Vagina (tissue), 2 donors: ENCODE measurements at regions not wholly inside any gene's neighbourhood (a gene's known extent, or its start where the extent isn't known, plus 50 kb on each side); places are given as distances from the start of the nearest gene placed in this dataset.

ENCODE experiments used
- DNase-seq, 2 donors: peaks; one replicate each; pipeline ENCODE4 v3.0.0-alpha.2; 2017; ENCODE audit errors: extremely low spot score in 2 of 2
- H3K27ac ChIP-seq: fragments of 200-600 bp; sonication (generic); one replicate; pipeline ENCODE4 v1.5.1; 2019
- H3K27me3 ChIP-seq: fragments of 200-600 bp; sonication (generic); one replicate; pipeline ENCODE4 v1.5.1; 2019
- H3K36me3 ChIP-seq, 2 donors: fragments of 200-600 bp; sonication (generic); one replicate each; pipeline ENCODE4 v1.5.1; 2017 to 2019
- H3K4me1 ChIP-seq: fragments of 200-600 bp; sonication (generic); one replicate; pipeline ENCODE4 v1.5.1; 2019
- H3K4me3 ChIP-seq, 2 donors: fragments of 200-600 bp; sonication (generic); 1 replicate in 1 of 2; 2 replicates in 1 of 2; pipeline ENCODE4 v1.5.1; 2016 to 2019
- H3K9me3 ChIP-seq: fragments of 200-600 bp; sonication (generic); one replicate; pipeline ENCODE4 v1.5.1; 2019
- POLR2A ChIP-seq, 2 donors: fragments of 450-650 bp; IDR thresholded peaks; one replicate each; pipeline ENCODE4 v1.6.1; 2017; ENCODE audit warnings: antibody characterized with exemption in 2 of 2, mild to moderate bottlenecking in 2 of 2, moderate library complexity in 2 of 2
- POLR2AphosphoS5 ChIP-seq, 2 donors: sonication (generic); formaldehyde crosslinking; IDR thresholded peaks; one replicate each; pipeline ENCODE4 v1.9.0; 2017; ENCODE audit warnings: antibody characterized with exemption in 2 of 2, mild to moderate bottlenecking in 2 of 2, low read depth in 1 of 2; ENCODE audit not compliant: insufficient read depth in 1 of 2
- intact Hi-C: fragments of 100-400 bp; cut with DNase I; formaldehyde crosslinking; loops from one replicate; pipeline ENCODE4 v1.15.1; 2023
- TF ChIP-seq, protein P1 (sequence below), 3 experiments: fragments of 450-650 bp in 2 of 3; fragments of 200-600 bp in 1 of 3; sonication (generic) in 1 of 3; IDR thresholded peaks; one replicate each; pipeline ENCODE4 v1.5.1; 2017 to 2019; ENCODE audit warnings: antibody characterized with exemption in 3 of 3, mild to moderate bottlenecking in 2 of 3, moderate library complexity in 2 of 3

DNA sequence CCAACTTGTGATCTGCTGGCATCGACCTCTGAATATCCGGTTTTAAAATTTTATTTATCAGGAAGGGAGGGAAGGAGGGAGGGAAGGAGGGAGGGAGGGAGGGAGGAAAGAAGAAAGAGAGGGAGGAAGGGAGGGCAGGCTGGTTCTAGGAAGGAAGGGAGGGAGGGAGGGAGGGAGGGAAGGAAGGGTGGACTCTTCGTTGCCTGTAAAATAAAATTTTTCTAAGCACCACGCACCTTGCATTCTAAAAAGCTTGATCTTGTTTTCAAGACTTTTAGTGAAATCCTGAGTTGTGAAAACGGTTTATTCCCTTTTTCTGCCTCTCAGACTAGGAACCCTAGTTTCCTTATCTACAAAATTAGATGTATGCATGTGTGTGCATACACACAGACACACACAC is 101.7 kb upstream of the RAP2B start:
- intact Hi-C loops: no loop called here
- no peak for DNase-seq
- Histone ChIP-seq H3K9me3 (no peaks in the 10 kb centered on the region), H3K36me3 (no peaks in the 10 kb centered on the region), H3K4me3 (no peak overlapping the region), H3K27ac (no peak overlapping the region), H3K4me1 (no peaks in the 10 kb centered on the region), H3K27me3 (no peaks in the 10 kb centered on the region)
- TF ChIP-seq, protein P1, sequence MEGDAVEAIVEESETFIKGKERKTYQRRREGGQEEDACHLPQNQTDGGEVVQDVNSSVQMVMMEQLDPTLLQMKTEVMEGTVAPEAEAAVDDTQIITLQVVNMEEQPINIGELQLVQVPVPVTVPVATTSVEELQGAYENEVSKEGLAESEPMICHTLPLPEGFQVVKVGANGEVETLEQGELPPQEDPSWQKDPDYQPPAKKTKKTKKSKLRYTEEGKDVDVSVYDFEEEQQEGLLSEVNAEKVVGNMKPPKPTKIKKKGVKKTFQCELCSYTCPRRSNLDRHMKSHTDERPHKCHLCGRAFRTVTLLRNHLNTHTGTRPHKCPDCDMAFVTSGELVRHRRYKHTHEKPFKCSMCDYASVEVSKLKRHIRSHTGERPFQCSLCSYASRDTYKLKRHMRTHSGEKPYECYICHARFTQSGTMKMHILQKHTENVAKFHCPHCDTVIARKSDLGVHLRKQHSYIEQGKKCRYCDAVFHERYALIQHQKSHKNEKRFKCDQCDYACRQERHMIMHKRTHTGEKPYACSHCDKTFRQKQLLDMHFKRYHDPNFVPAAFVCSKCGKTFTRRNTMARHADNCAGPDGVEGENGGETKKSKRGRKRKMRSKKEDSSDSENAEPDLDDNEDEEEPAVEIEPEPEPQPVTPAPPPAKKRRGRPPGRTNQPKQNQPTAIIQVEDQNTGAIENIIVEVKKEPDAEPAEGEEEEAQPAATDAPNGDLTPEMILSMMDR (IDR thresholded peaks at IDR 0.05): no peak
- TF ChIP-seq POLR2A (IDR thresholded peaks at IDR 0.05) (no peak), POLR2AphosphoS5 (IDR thresholded peaks at IDR 0.05; ENCODE audit: insufficient read depth in 1 of 2, low read depth in 1 of 2) (no peak)

DNA sequence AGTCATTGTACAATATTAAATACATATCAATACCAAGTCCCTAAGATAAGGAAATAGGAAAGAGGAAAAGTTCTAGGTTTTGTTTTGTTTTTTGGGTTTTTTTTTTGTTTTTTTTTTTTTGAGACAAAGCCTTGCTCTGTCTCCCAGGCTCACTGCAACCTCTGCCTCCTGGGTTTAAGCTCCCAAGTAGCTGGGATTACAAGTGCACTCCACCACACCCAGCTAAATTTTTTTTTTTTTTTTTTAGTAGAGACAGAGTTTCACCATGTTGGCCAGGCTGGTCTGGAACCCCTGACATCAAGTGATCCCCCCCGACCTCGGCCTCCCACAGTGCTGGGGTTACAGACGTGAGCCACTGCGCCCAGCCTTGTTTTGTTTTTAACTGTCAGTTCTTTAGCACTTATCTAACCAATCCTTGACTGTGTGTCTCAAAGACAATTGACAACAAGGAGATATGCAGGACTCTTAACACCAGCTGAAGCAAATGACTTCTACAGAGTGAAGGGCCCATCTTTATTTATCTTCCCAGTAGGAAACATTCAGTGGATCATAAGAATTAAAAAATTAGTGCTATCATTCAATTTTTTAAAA is 100.0 kb upstream of the RAP2B start:
- no peak for DNase-seq
- Histone ChIP-seq H3K4me3 (no peak overlapping the region), H3K9me3 (no peaks in the 10 kb centered on the region), H3K27me3 (no peaks in the 10 kb centered on the region), H3K36me3 (no peaks in the 10 kb centered on the region), H3K4me1 (no peaks in the 10 kb centered on the region), H3K27ac (no peak overlapping the region)
- TF ChIP-seq, protein P1 (IDR thresholded peaks at IDR 0.05): no peak
- TF ChIP-seq POLR2A (IDR thresholded peaks at IDR 0.05): no peak
- TF ChIP-seq POLR2AphosphoS5 (IDR thresholded peaks at IDR 0.05; ENCODE audit: insufficient read depth in 1 of 2, low read depth in 1 of 2): no peak
- intact Hi-C loops: no loop called here

DNA sequence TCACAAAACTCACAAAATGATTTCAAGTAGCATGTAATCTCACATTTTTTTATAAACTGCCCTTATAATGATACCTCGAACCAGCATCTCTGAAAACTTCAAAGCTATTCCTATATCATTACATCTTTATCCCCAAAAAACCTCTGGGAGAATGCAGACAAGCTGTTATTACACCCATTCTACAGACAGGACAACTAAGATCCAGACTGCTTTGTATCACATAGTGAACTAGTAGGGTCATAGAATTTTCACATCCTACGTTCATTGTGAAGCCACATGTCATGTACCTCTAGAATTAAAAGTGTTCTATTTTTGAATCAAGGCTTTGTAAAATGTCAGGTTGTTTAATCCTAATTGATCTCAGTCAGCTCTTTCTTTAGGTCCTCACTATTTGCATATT is 98.7 kb upstream of the RAP2B start:
- no peaks in the 10 kb centered on the region for H3K4me1 ChIP-seq
- TF ChIP-seq, protein P1 (IDR thresholded peaks at IDR 0.05): no peak
- no peak for TF ChIP-seq POLR2AphosphoS5 (IDR thresholded peaks at IDR 0.05; ENCODE audit: insufficient read depth in 1 of 2, low read depth in 1 of 2)
- TF ChIP-seq POLR2A (IDR thresholded peaks at IDR 0.05): no peak

DNA sequence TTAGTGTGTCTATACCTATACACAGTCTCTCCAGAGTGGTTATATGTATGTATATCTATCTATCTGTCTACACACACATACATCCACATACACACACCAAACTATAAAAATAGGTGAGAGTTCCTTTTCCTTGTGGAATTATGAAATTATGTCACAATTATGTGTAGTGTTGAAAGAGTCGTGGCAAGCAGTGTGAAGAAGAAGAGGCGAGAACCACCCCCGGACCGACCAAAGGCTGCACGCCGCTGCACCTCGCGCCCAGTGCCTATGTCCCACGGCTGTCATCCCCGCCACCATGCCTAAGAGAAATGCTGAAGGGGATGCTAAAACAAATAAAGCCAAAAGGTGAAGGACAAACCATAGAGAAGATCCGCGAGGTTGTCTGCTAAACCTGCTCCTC is 95.0 kb upstream of the RAP2B start:
- H3K27me3 ChIP-seq: no peaks in the 10 kb centered on the region
- H3K9me3 ChIP-seq: no peaks in the 10 kb centered on the region
- no peak for TF ChIP-seq POLR2AphosphoS5 (IDR thresholded peaks at IDR 0.05; ENCODE audit: insufficient read depth in 1 of 2, low read depth in 1 of 2)
- TF ChIP-seq, protein P1 (IDR thresholded peaks at IDR 0.05): no peak
- TF ChIP-seq POLR2A (IDR thresholded peaks at IDR 0.05): no peak
- no peak overlapping the region for H3K4me3 ChIP-seq
- intact Hi-C loops: no loop called here
- H3K4me1 ChIP-seq: no peaks in the 10 kb centered on the region
- DNase-seq: no peak
- H3K27ac ChIP-seq: no peak overlapping the region
- H3K36me3 ChIP-seq: no peaks in the 10 kb centered on the region

More for the DNA sequence above, 98.7 kb upstream of the RAP2B start:
- Histone ChIP-seq H3K4me3 (no peak overlapping the region), H3K36me3 (no peaks in the 10 kb centered on the region), H3K27ac (no peak overlapping the region), H3K9me3 (no peaks in the 10 kb centered on the region), H3K27me3 (no peaks in the 10 kb centered on the region)
- no peak for DNase-seq
- intact Hi-C loops: no loop called here

DNA sequence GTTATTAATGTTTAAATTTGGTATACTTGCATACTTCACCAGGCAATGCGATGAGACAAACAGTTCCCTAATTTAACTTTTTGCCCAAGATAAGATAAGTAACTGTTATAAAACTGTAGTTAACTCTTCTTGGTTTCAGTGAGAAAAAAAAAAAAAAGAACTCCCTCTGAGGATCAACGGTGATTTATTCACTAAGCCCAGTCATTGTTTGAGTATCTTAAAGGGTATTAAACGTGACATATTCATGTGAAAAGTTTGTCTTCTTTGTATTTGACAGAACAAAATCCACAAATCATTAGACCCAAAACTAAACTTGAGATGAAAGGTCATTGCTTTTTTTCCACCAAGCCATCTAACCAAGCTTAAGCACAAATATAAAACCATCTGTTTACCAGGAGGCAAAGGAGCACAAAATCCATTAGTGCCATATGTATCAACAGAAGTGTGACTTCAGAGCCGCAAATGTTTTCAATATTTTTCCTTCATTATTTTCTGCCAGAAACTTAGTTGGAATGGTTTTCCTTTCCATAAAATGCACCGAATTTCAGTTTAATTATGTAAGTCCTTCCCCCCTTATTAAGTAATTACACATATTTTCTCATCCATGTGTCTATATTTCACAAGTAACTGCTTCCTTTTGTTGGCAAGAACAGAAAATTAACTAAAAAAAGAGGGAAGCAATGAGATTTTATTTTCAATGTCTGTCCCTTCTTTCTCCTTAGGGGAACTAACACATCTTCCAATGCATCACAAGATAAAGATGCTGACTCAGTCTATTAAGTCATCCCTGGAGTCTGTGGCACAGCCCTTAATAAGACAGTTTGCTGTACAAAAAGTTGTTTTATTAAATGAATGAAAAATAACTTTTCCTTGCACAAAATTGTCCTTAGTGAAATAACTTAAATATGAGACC is 92.2 kb upstream of the RAP2B start:
- H3K27ac ChIP-seq: no peak overlapping the region
- TF ChIP-seq POLR2AphosphoS5 (IDR thresholded peaks at IDR 0.05; ENCODE audit: insufficient read depth in 1 of 2, low read depth in 1 of 2) (no peak), POLR2A (IDR thresholded peaks at IDR 0.05) (no peak)
- TF ChIP-seq, protein P1 (IDR thresholded peaks at IDR 0.05): no peak
- H3K27me3 ChIP-seq: no peaks in the 10 kb centered on the region
- H3K36me3 ChIP-seq: no peaks in the 10 kb centered on the region
- no peak overlapping the region for H3K4me3 ChIP-seq
- H3K9me3 ChIP-seq: no peaks in the 10 kb centered on the region
- H3K4me1 ChIP-seq: no peaks in the 10 kb centered on the region
- intact Hi-C loops: no loop called here
- DNase-seq: no peak
